ENCODE measurements at regions not wholly inside any gene's neighbourhood (a gene's known extent, or its start where the extent isn't known, plus 50 kb on each side); places are given as distances from the start of the nearest gene placed in this dataset.

DNA sequence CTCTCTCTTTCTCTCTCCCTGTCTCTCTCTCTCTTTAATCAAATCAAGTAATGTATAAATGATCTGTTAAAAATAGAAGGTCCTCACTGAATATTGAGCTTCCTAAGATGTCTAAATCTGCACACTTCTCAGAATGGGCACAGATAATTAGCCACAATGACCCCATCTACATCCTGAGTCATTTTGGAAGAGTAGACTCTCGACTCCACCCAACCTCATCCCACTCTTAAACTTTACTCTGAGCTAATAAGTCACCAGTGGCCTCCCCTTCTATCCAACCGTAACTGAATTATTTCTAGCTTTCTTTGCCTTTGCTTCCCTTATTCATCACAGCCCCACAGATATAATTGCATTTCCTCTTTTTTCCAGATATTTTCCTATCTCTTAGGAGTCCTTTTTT is 326.5 kb upstream of the ZNF717 start:
- TF ChIP-seq, protein P1, sequence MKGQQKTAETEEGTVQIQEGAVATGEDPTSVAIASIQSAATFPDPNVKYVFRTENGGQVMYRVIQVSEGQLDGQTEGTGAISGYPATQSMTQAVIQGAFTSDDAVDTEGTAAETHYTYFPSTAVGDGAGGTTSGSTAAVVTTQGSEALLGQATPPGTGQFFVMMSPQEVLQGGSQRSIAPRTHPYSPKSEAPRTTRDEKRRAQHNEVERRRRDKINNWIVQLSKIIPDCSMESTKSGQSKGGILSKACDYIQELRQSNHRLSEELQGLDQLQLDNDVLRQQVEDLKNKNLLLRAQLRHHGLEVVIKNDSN (IDR thresholded peaks at IDR 0.05): no peak
- TF ChIP-seq TAF1 (IDR thresholded peaks at IDR 0.05; ENCODE audit: low read depth): no peak
- TF ChIP-seq RAD21 (IDR thresholded peaks at IDR 0.05; ENCODE audit: low read depth): no peak
- no peak for TF ChIP-seq TEAD4 (IDR thresholded peaks at IDR 0.05)
